Mucosa of rectum (tissue), 2 donors: ENCODE measurements at regions not wholly inside any gene's neighbourhood (a gene's known extent, or its start where the extent isn't known, plus 50 kb on each side); places are given as distances from the start of the nearest gene placed in this dataset.

Experiments used
- H3K27ac ChIP-seq, 2 donors: one replicate each; pipeline ENCODE4 v1.7.0; 2013; ENCODE audit warnings: inconsistent platforms in 2 of 2, low read depth in 2 of 2, low read length in 2 of 2
- H3K27me3 ChIP-seq, 2 donors: one replicate each; pipeline ENCODE4 v1.7.0; 2013; ENCODE audit warnings: low read length in 2 of 2; ENCODE audit not compliant: control insufficient read depth in 2 of 2, insufficient read depth in 2 of 2
- H3K36me3 ChIP-seq, 2 donors: one replicate each; pipeline ENCODE4 v1.7.0; 2013; ENCODE audit warnings: low read length in 2 of 2; ENCODE audit not compliant: control insufficient read depth in 2 of 2, insufficient read depth in 2 of 2
- H3K4me1 ChIP-seq, 2 donors: one replicate each; pipeline ENCODE4 v1.7.0; 2013; ENCODE audit warnings: low read length in 2 of 2, mild to moderate bottlenecking in 1 of 2; ENCODE audit not compliant: control insufficient read depth in 2 of 2, insufficient read depth in 2 of 2
- H3K4me3 ChIP-seq, 2 donors: one replicate each; pipeline ENCODE4 v1.7.0; 2013; ENCODE audit warnings: low read length in 2 of 2
- H3K9ac ChIP-seq, 2 donors: one replicate each; pipeline ENCODE4 v1.7.0; 2013; ENCODE audit warnings: low read length in 2 of 2, low read depth in 1 of 2, mild to moderate bottlenecking in 1 of 2
- H3K9me3 ChIP-seq, 2 donors: one replicate each; pipeline ENCODE4 v1.7.0; 2013; ENCODE audit warnings: low read length in 2 of 2; ENCODE audit not compliant: control insufficient read depth in 2 of 2
- donor health status: healthy.
- donor health status: Normal muscosa, but diverticular disease.

- H3K9ac ChIP-seq, result no peak overlapping the region
- no peaks in the 10 kb centered on the region for H3K36me3 ChIP-seq
- no peaks in the 10 kb centered on the region for H3K4me1 ChIP-seq
- H3K27ac ChIP-seq, result no peak overlapping the region
- H3K9me3 ChIP-seq, result no peaks in the 10 kb centered on the region
- H3K4me3 ChIP-seq, result no peak overlapping the region
- H3K27me3 ChIP-seq, result no peaks in the 10 kb centered on the region
Observed at GRCh38 chr2:147792966-147793617, 51.7 kb upstream of the ACVR2A start.

- H3K27me3 ChIP-seq, result no peaks in the 10 kb centered on the region
- H3K27ac ChIP-seq, result no peak overlapping the region
- no peak overlapping the region for H3K4me3 ChIP-seq
- no peaks in the 10 kb centered on the region for H3K9me3 ChIP-seq
- no peaks in the 10 kb centered on the region for H3K4me1 ChIP-seq
- no peaks in the 10 kb centered on the region for H3K36me3 ChIP-seq
- no peak overlapping the region for H3K9ac ChIP-seq
Observed at GRCh38 chr2:147790580-147790979, 54.2 kb upstream of the ACVR2A start.

- Histone ChIP-seq H3K9me3 (no peaks in the 10 kb centered on the region), H3K4me1 (no peaks in the 10 kb centered on the region), H3K27me3 (no peaks in the 10 kb centered on the region), H3K36me3 (no peaks in the 10 kb centered on the region), H3K9ac (no peak overlapping the region), H3K27ac (no peak overlapping the region), H3K4me3 (no peak overlapping the region)
Observed at GRCh38 chr2:147789720-147790119, 55.1 kb upstream of the ACVR2A start.

- Histone ChIP-seq H3K4me3 (no peak overlapping the region), H3K9me3 (no peaks in the 10 kb centered on the region), H3K27me3 (no peaks in the 10 kb centered on the region), H3K9ac (no peak overlapping the region), H3K4me1 (no peaks in the 10 kb centered on the region), H3K36me3 (no peaks in the 10 kb centered on the region), H3K27ac (no peak overlapping the region)
Observed at GRCh38 chr2:147789287-147789686, 55.5 kb upstream of the ACVR2A start.

- Histone ChIP-seq H3K27ac (no peak overlapping the region), H3K36me3 (no peaks in the 10 kb centered on the region), H3K4me3 (no peak overlapping the region), H3K27me3 (no peaks in the 10 kb centered on the region), H3K9ac (no peak overlapping the region), H3K9me3 (no peaks in the 10 kb centered on the region), H3K4me1 (no peaks in the 10 kb centered on the region)
Observed at GRCh38 chr2:147782141-147782930, 62.5 kb upstream of the ACVR2A start.

GRCh38 chr2:147779440-147779839 lies 65.4 kb upstream of the ACVR2A start:
- no peaks in the 10 kb centered on the region for H3K9me3 ChIP-seq
- H3K36me3 ChIP-seq, result no peaks in the 10 kb centered on the region
- no peaks in the 10 kb centered on the region for H3K27me3 ChIP-seq
- H3K4me1 ChIP-seq, result no peaks in the 10 kb centered on the region
- H3K4me3 ChIP-seq, result no peak overlapping the region
- H3K27ac ChIP-seq, result no peak overlapping the region
- H3K9ac ChIP-seq, result no peak overlapping the region

- no peak overlapping the region for H3K4me3 ChIP-seq
- no peaks in the 10 kb centered on the region for H3K4me1 ChIP-seq
- H3K36me3 ChIP-seq, result no peaks in the 10 kb centered on the region
- H3K27me3 ChIP-seq, result no peaks in the 10 kb centered on the region
- H3K27ac ChIP-seq, result no peak overlapping the region
- H3K9me3 ChIP-seq, result no peaks in the 10 kb centered on the region
- no peak overlapping the region for H3K9ac ChIP-seq
Observed at GRCh38 chr2:147777394-147777793, 67.4 kb upstream of the ACVR2A start.

- H3K4me3 ChIP-seq, result no peak overlapping the region
- no peaks in the 10 kb centered on the region for H3K36me3 ChIP-seq
- no peak overlapping the region for H3K9ac ChIP-seq
- H3K4me1 ChIP-seq, result no peaks in the 10 kb centered on the region
- no peaks in the 10 kb centered on the region for H3K27me3 ChIP-seq
- no peak overlapping the region for H3K27ac ChIP-seq
- H3K9me3 ChIP-seq, result no peaks in the 10 kb centered on the region
Observed at GRCh38 chr2:147774805-147775204, 70.0 kb upstream of the ACVR2A start.

- no peaks in the 10 kb centered on the region for H3K9me3 ChIP-seq
- no peaks in the 10 kb centered on the region for H3K27me3 ChIP-seq
- no peaks in the 10 kb centered on the region for H3K36me3 ChIP-seq
- no peak overlapping the region for H3K9ac ChIP-seq
- H3K4me3 ChIP-seq, result no peak overlapping the region
- no peak overlapping the region for H3K27ac ChIP-seq
- no peaks in the 10 kb centered on the region for H3K4me1 ChIP-seq
Observed at GRCh38 chr2:147773479-147773878, 71.3 kb upstream of the ACVR2A start.

GRCh38 chr2:147772781-147773180 lies 72.0 kb upstream of the ACVR2A start:
- H3K9ac ChIP-seq, result no peak overlapping the region
- no peaks in the 10 kb centered on the region for H3K4me1 ChIP-seq
- no peak overlapping the region for H3K27ac ChIP-seq
- H3K36me3 ChIP-seq, result no peaks in the 10 kb centered on the region
- no peak overlapping the region for H3K4me3 ChIP-seq
- H3K9me3 ChIP-seq, result no peaks in the 10 kb centered on the region
- H3K27me3 ChIP-seq, result no peaks in the 10 kb centered on the region
